GM21737 (cell line): ENCODE measurements at regions not wholly inside any gene's neighbourhood (a gene's known extent, or its start where the extent isn't known, plus 50 kb on each side); places are given as distances from the start of the nearest gene placed in this dataset.
"Not testable (repeated sequence)": the region's sequence is repeated elsewhere in the genome, so short reads cannot be mapped to it uniquely, and the experiment has no call there.

Source experiments
- ATAC-seq: cut with Tn5 transposase; IDR thresholded peaks from one replicate; pipeline ENCODE4 v1.9.1; 2021; ENCODE audit warnings: mild to moderate bottlenecking, moderate library complexity; ENCODE audit not compliant: unreplicated experiment

DNA sequence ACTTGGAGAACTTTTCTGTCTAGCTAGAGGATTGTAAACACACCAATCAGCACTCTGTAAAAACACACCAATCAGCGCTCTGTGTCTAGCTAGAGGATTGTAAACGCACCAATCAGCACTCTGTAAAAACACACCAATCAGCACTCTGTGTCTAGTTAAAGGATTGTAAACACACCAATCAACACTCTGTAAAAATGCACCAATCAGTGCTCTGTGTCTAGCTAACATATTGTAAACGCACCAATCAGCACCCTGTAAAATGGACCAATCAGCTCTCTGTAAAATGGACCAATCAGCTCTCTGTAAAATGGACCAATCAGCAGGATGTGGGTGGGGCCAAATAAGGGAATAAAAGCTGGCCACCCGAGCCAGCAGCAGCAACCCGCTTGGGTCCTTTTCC, 91.1 kb upstream of the KRAS start:
- ATAC-seq = not testable (repeated sequence)

DNA sequence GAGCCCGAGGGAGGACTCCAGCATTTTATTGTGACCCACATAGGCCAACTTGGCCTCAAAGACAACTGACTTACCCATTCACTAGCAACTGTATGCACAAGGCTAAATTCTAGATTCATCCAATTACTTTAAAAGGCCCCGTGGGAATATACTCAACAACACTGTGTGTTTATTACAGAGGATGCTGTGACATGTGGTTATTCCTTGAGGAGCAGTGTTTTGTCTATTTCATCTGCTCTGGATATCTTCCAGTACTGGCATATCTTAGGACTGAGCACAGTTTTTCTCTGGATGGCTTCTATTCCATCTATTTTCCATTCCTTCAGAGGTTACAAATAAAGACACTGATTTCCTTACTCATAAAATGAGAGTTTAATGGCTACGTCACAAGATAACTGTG, 87.2 kb upstream of the KRAS start:
- no peak for ATAC-seq

DNA sequence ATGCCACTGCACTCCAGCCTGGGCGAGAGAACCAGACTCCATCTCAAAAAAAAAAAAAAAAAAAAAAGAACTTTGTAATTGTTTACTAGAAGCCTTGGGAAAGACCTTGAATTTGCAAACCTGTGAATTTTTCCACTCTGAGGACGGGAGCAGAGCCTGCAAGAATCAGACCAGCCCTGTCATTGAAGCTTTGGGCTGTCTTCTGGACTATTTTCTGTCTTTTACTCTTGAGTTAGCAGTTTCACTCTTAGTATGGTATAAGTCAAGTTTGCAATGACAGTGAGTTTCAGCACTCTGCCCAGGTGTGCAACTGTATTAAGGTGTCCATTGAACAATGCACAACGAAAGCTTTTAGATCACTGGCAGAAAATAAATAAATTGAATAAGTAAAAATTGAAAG, 81.4 kb upstream of the KRAS start:
- ATAC-seq = peak; percentile 67

DNA sequence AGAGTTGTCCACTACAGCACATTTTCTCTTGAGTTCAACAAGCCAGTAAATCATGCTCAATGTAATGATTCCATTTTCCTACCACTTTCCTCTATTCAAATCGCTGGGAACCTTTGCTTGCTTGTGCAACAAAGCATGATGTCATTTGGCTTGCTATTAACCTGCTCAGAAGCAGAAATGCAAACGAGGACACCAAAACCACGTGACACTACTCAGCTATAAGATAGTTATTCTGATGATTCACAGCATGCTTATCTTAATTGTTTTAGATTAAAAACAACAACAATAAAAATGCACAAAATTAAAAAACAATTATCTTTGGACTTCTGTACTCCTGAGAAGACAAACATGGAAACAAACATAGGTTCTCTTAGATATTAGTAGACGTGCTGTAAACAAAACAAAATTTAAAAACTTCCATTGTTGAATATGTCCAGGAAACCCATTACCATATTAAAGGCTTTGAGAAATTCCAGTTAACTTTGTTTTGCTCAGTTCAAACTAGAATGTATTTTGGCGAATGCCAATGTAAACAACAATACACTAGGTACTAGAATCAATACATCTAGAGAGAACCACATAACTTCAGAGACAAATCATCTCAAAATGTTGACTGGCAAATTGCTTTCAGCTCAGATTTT, 77.5 kb upstream of the KRAS start:
- ATAC-seq = no peak

DNA sequence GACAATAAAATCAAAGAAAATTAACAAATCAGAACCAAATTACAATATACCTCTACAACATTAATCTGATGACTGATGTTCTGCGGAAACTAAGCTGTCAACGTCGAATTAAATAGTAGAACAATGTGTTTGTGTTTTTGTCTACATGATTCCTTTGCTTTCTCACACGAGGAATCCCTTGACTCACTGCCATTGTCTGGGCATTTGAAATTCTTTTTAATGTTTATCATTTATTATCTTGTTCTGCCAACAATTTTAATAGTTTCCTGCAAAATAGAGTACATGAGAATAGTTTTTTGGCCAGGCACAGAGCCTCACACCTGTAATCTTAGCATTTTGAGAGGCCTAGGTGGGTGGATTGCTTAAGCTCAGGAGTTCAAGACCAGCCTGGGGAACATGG, 76.6 kb upstream of the KRAS start:
- ATAC-seq = no peak

DNA sequence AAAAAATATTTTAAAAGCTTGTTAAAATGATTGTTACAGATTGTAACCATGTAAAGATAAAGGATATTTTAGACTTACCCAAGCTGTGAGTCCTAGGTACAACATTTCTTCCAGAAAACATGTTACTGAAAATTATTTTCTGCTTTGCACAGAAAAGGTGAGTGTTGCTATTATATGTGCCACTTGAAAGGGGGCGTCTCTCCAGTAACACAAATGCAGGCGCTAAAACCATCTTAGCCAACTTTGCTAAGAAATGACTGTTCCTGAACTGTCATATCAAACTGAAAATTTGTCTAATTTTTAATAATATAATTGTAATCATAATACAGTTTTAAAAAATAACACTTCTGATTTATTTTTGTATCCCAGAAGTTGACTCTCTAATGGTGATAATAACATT, 75.6 kb upstream of the KRAS start:
- no peak for ATAC-seq

DNA sequence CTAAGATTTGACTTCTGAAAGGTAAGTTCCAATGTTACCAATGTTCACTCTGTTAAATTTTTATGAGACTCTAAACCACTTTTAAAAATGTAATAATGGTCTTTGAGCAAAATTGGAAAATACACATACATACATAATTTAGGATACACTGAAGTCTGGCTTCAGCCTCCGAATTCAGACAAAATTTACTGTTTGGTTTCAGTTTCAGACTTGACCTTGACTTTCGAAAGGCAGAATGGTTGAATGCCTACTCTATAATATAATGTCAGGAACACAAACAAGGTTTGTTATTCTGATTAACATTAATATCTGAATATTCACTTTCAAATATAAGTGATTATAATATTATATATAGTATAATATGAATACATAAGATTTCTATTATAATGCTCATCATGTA, 74.1 kb upstream of the KRAS start:
- ATAC-seq = no peak

DNA sequence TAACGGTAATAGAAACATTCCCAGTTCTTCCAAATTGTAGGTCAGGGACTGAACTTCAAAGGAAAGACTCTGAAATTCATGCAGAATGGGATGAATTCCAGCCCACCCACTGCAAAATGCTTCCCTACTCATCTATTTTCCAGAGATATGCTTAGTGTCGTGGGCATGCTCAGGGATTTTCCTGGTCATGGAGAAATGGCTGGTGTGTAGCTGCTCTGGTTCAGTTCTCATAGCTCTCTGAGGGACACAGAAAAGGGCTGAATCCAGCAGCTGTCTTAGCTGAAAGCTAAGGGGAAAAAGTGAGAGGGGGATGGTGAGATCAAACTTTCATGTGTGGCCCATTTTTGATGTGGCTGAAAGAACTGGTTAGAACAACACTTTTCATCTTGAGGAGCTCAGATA, 72.9 kb upstream of the KRAS start:
- no peak for ATAC-seq

DNA sequence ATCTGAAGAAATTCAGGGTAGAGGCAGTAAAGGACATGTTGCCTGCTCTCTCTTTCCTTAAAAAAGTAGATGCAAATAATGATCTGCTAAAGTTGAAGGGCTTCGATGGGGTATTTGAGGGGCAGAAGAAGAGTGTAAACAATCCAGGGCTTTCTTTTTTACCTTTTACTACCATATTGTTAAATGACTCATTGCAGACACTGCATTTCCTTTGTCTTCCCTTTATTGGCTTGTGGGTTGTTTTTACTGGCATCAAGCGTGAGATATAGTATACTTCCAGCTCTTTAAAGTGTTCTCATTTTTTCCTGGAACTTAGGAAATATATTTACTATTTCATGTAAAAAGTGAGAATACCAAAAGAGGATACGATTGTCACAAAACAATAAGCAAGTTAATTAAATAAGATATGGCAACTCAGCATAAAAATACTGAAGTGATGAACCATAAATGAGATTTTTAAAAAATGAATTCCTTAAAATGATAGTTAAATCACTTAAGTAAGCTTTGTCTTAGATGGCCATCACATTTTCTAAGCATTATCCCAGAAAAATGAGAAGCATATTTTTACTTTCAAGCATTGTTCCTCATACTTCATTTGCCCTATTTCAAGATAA, 72.3 kb upstream of the KRAS start:
- no peak for ATAC-seq

DNA sequence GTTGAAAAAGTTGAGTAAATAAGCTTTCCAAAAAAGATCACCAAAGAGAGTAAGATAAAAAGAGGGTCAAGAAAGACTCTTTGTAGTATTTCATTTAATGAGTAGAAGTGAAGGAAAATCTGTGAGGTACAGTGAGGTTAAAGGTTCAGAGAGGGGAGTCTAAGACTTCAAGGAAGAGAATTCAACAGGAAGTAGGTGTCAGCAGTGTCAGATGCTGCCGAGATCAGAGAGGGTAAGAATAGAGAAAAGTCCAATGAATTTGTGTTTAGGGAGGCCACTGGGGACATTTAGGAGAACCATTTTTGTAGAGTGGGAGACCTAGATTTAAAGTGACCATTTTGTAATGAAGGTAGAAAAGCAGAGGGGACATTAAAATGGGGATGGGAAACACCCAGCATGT, 71.6 kb upstream of the KRAS start:
- no peak for ATAC-seq

DNA sequence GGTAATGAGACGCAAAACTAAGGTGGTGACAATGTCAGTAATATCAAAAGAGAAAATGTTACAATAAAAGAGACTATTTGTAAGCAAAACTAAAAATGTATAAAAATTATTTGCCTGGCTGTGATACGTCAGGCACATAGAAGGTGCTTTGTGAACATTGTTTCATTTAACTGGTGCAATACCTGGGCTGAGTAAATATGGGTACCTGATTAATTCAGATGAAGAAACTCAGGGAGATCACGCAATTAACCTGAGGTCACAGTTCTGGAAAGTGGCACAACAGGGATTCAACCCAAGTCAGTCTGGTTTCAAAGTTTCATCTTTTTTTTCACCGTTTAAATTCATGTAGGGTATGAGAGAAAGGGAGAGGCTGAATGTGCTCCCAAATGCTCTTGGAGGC, 71.0 kb upstream of the KRAS start:
- ATAC-seq = no peak

DNA sequence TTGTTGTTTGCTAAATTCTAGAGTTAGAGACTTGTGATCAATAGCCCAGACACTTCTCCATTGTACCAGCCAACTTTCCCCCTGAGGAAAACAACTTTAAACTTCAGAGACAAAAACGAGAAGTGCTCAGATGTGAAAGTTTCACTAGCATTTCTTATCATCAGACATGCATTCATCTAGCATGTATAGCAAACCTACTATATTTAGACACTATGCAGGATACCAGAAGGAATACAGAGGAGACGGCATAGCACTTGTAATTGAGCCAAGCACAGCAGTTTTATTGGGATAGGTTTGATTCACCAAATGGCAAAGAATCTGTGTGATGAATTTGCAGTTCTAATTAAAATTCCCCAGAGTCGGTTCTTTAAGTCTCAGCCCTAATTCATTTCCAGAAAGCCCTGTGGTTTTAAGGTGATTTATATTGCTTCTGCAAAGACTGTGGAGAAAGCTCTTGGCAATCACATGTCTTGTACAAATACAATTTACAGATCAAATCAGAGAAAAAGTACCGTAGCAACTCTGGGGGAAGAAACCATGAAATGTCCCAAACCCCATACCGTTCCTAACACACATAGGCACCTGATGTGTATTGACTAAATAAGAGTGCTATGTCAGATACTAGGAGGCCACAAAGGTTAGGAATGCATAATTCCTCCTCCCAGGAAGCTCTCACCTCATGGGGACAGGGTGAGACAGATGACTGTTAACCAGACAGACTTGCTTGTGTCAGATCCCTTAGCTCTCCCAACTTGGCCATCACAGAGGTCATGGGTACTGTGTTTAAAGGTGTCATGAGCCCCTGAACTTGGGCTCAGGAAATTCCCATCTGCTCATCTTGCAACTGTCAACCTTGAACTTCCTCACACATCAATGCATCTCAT, 69.6 kb upstream of the KRAS start:
- peak; percentile 63 for ATAC-seq

DNA sequence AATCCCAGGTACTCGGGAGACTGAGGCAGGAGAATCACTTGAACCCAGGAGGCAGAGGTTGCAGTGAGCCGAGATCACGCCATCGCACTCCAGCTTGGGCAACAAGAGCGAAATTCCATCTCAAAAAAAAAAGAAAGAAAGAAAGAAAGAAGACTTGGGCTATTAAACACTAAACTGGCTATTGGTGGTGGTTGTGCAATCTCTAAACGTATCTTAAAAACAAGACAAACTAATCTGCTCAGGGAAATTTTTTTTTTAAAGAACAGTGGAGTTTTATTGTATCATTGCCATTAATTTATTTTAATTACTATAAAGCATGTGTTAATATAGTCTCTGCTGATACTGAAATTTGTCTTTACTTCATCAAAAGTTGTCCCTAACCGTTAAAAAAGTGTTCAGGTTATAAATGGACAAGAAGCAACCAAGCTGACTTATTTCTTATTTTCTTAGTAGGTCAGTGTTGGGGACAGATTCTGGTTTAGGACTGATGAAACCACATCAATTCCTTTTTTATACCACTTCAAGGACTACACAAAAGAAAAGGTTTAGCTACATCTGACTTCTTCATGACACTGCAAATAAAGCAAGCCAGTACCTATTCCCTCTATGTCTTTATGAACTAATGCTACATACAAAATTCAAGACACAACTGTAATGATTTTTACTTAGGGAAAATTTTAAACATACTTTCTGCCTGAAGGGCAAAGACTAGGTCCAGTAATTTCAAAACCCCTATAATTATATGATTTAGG, 68.7 kb upstream of the KRAS start:
- ATAC-seq = no peak

DNA sequence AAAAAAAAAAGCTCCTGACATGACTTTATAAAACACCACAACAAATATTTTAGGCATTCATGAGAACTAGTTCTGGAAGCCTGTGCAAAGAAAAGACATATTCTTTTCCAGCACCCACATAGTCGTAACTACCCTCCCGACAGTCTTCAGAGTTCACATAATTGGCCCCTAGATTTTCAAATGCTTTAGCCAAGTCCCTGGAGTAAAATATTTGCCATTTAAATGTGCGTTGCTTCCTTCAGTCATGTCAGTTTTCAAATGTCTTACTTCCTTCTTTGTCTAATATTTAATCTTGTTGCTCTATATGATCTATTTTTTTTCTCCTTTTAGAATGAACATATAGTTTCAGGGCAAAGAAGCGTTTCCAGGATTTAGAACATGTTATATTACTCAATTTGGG, 66.8 kb upstream of the KRAS start:
- no peak for ATAC-seq

DNA sequence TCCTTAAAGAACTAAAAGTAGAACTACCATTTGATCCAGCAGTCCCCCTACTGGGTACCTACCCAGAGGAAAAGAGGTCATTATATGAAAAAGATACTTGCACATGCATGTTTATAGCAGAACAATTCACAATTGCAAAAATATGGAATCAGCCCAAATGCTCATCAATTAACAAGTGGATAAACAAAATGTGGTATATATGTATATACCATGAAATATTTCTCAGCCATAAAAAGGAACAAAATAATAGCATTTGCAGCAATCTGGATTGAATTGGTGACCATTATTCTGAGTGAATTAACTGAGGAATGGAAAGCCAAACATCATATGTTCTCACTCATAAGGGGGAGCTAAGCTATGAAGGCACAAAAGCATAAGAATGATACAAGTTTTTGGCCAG, 64.7 kb upstream of the KRAS start:
- ATAC-seq = no peak

DNA sequence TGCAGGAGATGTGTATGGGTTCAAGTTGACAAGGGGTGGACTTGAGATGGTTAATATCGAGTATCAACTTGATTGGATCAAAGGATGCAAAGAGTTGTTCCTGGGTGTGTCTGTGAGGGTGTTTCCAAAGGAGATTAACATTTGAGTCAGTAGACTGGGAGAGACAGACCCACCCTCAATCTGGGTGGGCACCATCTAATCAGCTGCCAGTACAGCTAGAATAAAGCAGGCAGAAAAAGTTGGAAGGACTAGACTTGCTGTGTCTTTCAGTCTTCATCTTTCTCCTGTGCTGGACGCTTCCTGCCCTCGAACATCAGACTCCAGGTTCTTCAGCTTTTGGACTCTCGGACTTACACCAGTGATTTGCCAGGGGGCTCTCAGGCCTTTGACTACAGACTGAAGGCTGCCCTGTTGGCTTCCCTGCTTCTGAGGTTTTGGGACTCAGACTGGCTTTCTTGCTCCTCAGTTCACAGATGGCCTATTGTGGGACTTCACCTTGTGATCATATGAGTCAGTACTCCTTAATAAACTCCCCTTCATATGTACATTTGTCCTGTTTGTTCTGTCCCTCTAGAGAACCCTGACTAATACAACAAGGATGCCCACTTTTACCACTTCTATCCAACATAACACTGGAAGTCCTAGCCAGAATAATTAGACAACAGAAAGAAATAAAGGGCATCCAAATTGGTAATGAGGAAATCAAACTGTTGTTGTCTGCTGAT, 62.7 kb upstream of the KRAS start:
- ATAC-seq = not testable (repeated sequence)

DNA sequence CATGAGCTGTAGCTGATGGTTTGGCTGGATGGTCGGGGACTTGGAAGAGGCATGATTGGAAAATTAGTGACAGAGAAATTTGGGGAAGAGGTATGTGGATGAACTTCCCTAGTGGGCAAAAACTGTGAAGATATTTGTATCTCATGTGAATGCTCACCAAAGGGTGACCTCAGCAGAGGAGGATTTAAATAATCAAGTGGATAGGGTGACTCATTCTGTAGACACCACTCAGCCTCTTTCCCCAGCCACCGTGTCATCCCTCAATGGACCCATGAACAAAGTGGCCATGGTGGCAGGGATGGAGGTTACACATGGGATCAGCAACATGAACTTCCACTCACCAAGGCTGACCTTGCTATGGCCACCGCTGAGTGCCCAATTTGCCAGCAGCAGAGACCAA, 60.8 kb upstream of the KRAS start:
- ATAC-seq = no peak

DNA sequence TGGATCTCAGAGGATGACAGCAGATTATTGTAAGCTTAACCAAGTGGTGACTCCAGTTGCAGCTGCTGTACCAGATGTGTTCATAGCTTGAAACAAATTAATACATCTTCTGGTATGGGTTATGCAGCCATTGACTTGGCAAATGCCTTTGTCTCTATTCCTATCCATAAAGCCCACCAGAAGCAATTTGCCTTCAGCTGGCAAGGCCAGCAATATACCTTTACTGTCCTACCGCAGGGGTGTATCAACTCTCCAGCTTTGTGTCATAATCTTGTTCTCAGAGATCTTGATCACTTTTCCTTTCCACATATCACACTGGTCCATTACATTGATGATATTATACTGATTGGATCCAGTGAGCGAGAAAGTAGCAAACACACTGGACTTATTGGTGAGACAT, 59.3 kb upstream of the KRAS start:
- ATAC-seq = not testable (repeated sequence)

DNA sequence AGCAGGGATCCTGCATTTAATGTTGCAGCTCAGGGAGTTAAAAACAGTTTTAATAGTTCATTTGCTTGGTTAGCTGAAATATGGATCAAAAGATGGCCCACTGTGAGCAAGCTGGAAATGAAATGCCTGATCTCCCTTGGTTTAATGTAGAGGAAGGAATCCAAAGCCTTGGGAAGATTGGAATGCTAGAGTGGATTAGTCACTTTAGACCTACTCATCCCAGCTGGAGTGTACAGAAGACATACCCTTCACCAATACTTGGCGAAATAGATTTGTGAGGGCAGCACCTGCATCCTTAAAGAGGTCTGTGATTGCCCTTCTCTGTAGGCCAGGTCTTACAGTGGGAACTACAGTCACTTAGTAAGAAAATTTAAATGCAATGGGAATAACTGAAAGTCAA, 58.0 kb upstream of the KRAS start:
- ATAC-seq = no peak

DNA sequence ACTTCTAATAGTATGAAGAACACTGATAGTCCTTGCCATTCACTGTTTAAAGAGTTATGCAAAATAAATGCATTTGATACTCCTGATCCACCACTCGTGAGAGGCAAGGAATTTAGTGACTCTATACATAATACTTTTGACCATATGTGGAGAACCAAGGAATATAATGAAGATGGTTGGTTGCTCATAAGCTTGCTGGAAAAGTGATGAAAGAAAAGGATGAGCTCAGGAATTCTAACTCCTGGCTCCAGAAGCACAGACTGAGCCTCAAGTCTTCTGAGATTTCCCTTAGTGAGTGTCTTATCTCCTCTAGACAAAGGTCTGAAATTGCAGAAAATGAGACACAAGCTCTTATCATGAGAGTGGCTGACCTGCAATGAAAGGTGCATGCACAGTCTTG, 57.1 kb upstream of the KRAS start:
- no peak for ATAC-seq

DNA sequence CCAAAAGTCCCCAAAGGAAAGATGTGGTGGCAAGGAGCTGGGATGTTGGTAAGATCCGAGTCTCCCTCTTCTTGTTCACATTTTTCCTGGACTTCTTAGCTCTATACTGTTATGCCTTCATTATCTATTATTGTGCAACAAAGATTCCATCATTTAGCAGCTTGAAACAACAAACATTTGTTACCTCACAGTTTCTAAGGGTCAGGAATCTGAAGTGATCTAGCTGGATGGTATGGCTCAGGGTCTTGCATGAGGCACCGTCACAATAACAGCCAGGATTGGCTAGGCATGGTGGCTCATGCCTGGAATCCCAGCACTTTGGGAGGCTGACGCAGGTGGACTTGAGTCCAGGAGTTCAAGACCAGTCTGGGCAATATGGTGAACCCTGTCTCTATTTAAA, 51.1 kb upstream of the KRAS start:
- no peak for ATAC-seq
